HEK293T (cell line): ENCODE measurements at regions not wholly inside any gene's neighbourhood (a gene's known extent, or its start where the extent isn't known, plus 50 kb on each side); places are given as distances from the start of the nearest gene placed in this dataset.

Experiments
- CTCF ChIA-PET: fragments of 350-600 bp; formaldehyde crosslinking; extraction: SDS; loops from one replicate; lab custom pipeline; 2021; ENCODE audit warnings: antibody characterized with exemption, inconsistent platforms; lab: Yijun Ruan, JAX
- POLR2A ChIA-PET: fragments of 350-600 bp; formaldehyde crosslinking; extraction: SDS; loops from one replicate; lab custom pipeline; 2020; ENCODE audit warnings: antibody characterized with exemption, inconsistent platforms; lab: Yijun Ruan, JAX
- DNase-seq: peaks from one replicate; pipeline ENCODE4 v3.0.0; 2012; ENCODE audit warnings: mixed read lengths; ENCODE audit errors: extremely low spot score
- ARNT ChIP-seq: fragments of 450-650 bp; IDR thresholded peaks from 2 replicates; pipeline ENCODE4 v1.6.1; 2017; ENCODE audit warnings: mild to moderate bottlenecking
- BHLHE40 ChIP-seq: fragments of 450-650 bp; IDR thresholded peaks from 2 replicates; pipeline ENCODE4 v1.6.1; 2016; ENCODE audit warnings: mild to moderate bottlenecking, moderate library complexity, borderline replicate concordance
- CTBP1 ChIP-seq: fragments of 450-650 bp; IDR thresholded peaks from 2 replicates; pipeline ENCODE4 v1.6.1; 2016; ENCODE audit warnings: borderline replicate concordance
- ELF4 ChIP-seq: fragments of 450-650 bp; IDR thresholded peaks from 2 replicates; pipeline ENCODE4 v1.6.1; 2017; ENCODE audit warnings: antibody characterized with exemption
- FOXA1 ChIP-seq: fragments of 450-650 bp; IDR thresholded peaks from 2 replicates; pipeline ENCODE4 v1.6.1; 2016; ENCODE audit warnings: mild to moderate bottlenecking
- FOXK2 ChIP-seq: fragments of 450-650 bp; IDR thresholded peaks from 2 replicates; pipeline ENCODE4 v1.6.1; 2016; ENCODE audit warnings: mild to moderate bottlenecking
- FOXM1 ChIP-seq: fragments of 450-650 bp; IDR thresholded peaks from 2 replicates; pipeline ENCODE4 v1.6.1; 2017; ENCODE audit warnings: mild to moderate bottlenecking, borderline replicate concordance
- HDGF ChIP-seq: fragments of 450-650 bp; IDR thresholded peaks from 2 replicates; pipeline ENCODE4 v1.6.1; 2017; ENCODE audit warnings: antibody characterized with exemption, borderline replicate concordance
- L3MBTL2 ChIP-seq: fragments of 450-650 bp; conservative IDR thresholded peaks from 2 replicates; pipeline ENCODE4 v1.6.1; 2016; ENCODE audit warnings: mild to moderate bottlenecking
- LEF1 ChIP-seq: fragments of 450-650 bp; IDR thresholded peaks from 2 replicates; pipeline ENCODE4 v1.6.1; 2017; ENCODE audit warnings: mild to moderate bottlenecking, borderline replicate concordance
- NFRKB ChIP-seq: fragments of 450-650 bp; IDR thresholded peaks from 2 replicates; pipeline ENCODE4 v1.6.1; 2016; ENCODE audit warnings: mild to moderate bottlenecking, moderate library complexity
- SP1 ChIP-seq: fragments of 450-650 bp; IDR thresholded peaks from 2 replicates; pipeline ENCODE4 v1.6.1; 2017
- SUZ12 ChIP-seq: fragments of 450-650 bp; IDR thresholded peaks from 2 replicates; pipeline ENCODE4 v1.6.1; 2016; ENCODE audit warnings: mild to moderate bottlenecking
- TARDBP ChIP-seq: fragments of 450-650 bp; IDR thresholded peaks from 2 replicates; pipeline ENCODE4 v1.6.1; 2016
- ZNF384 ChIP-seq: fragments of 450-650 bp; IDR thresholded peaks from 2 replicates; pipeline ENCODE4 v1.6.1; 2016
- TF ChIP-seq, protein P1 (sequence below): fragments of 450-650 bp; IDR thresholded peaks from 2 replicates; pipeline ENCODE4 v1.6.1; 2016

- ChIA-PET POLR2A (no interaction called here), CTCF (no interaction called here)
- TF ChIP-seq FOXM1 = no peak
- TF ChIP-seq FOXK2 = no peak
- TF ChIP-seq HDGF = no peak
- no peak for TF ChIP-seq TARDBP
- TF ChIP-seq NFRKB = no peak
- no peak for TF ChIP-seq SUZ12
- no peak for TF ChIP-seq LEF1
- TF ChIP-seq CTBP1 = no peak
- TF ChIP-seq ELF4 = no peak
- no peak for TF ChIP-seq FOXA1
- TF ChIP-seq L3MBTL2 = no peak
- no peak for TF ChIP-seq ARNT
- DNase-seq = no peak
Measured at GRCh38 chr3:18585004-18585968, 160.1 kb upstream of the SATB1 start.

DNA sequence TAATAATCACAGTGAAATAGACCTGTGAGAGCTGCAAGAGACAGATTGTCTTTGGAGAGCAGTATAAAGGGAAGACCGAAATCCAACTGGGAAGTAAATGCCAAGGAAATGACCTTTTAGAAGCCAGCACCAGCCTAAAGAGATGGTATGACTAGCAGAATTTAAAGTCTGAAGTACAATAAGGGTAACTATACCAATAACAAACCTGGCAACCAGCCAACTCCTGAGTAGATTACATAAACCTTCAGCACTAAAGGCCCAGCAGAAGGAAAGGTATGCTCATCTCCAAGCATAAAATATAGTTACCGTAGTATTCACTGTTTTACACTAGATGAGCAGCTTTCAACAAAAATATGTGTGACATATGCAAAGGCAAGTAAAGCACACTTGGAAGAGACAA, 155.1 kb upstream of the SATB1 start:
- TF ChIP-seq L3MBTL2 (no peak), SP1 (no peak), NFRKB (no peak), LEF1 (no peak), CTBP1 (no peak), ELF4 (no peak), FOXA1 (no peak), BHLHE40 (no peak), ZNF384 (no peak), HDGF (no peak), SUZ12 (no peak), TARDBP (no peak), ARNT (no peak), FOXM1 (no peak)
- TF ChIP-seq, protein P1, sequence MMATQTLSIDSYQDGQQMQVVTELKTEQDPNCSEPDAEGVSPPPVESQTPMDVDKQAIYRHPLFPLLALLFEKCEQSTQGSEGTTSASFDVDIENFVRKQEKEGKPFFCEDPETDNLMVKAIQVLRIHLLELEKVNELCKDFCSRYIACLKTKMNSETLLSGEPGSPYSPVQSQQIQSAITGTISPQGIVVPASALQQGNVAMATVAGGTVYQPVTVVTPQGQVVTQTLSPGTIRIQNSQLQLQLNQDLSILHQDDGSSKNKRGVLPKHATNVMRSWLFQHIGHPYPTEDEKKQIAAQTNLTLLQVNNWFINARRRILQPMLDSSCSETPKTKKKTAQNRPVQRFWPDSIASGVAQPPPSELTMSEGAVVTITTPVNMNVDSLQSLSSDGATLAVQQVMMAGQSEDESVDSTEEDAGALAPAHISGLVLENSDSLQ = no peak
- POLR2A ChIA-PET = no interaction called here
- CTCF ChIA-PET = no interaction called here
- DNase-seq = no peak

DNA sequence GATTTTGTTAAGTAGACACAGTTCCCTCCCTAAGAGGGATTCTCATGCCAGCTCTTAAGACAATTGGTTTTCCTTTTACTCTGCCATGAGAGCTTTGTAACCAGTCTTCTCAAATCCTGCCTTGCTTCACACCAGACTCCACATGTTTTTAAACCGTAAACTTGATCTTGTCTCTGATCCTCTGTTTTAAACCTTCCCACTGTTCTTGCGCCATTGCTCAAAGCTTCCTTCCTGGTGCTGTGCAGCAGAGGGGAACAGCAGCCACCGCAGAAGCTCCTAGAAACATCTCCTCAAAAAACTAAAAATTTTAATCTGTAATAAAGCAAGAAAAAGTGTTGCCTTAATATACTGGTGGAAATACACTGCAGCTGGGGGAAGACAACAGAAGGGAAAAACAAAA, 154.5 kb upstream of the SATB1 start:
- TF ChIP-seq TARDBP (no peak), HDGF (no peak), SP1 (no peak), CTBP1 (no peak), ELF4 (no peak), FOXA1 (no peak), FOXK2 (no peak), FOXM1 (no peak), SUZ12 (no peak), L3MBTL2 (no peak), NFRKB (no peak), BHLHE40 (no peak), LEF1 (no peak), ARNT (no peak)
- TF ChIP-seq, protein P1 = no peak
- no peak for DNase-seq
- POLR2A ChIA-PET = no interaction called here
- CTCF ChIA-PET = interaction anchor here (0.6 kb wide), 1 partner anchor 9 kb away, joined by 4 read pairs; no protein-coding TSS in a partner anchor

- POLR2A ChIA-PET = no interaction called here
- no peak for DNase-seq
- CTCF ChIA-PET = no interaction called here
- TF ChIP-seq SUZ12 = no peak
- no peak for TF ChIP-seq ZNF384
- TF ChIP-seq ARNT = no peak
- no peak for TF ChIP-seq NFRKB
- TF ChIP-seq L3MBTL2 = no peak
- TF ChIP-seq CTBP1 = no peak
- TF ChIP-seq SP1 = no peak
- TF ChIP-seq FOXK2 = no peak
- TF ChIP-seq, protein P1 = no peak
- TF ChIP-seq LEF1 = no peak
- TF ChIP-seq FOXA1 = no peak
- TF ChIP-seq TARDBP = no peak
- TF ChIP-seq HDGF = no peak
- no peak for TF ChIP-seq ELF4
- TF ChIP-seq BHLHE40 = no peak
- TF ChIP-seq FOXM1 = no peak
Measured at GRCh38 chr3:18575573-18575972, 150.4 kb upstream of the SATB1 start.

DNA sequence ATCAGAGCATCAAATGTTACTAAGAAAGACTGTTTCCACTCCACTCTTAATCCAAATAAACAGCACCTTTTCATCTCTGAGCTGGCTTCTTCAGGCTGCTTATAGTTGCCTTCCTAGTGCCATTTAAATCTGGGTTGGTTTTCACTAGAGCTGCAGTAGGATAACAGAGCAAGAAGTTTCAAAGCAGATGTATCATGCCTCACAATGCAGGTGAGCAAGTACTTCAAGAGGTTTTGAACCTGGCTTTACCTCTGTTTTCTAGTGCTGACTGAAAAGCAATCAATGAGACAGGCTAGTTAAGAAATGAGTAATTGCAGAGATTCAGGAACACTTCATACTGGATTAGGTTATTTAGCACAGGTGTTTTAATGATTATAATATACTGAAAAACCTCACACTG, 147.7 kb upstream of the SATB1 start:
- CTCF ChIA-PET = no interaction called here
- POLR2A ChIA-PET = no interaction called here
- TF ChIP-seq SP1 (no peak), L3MBTL2 (no peak), ZNF384 (no peak), SUZ12 (no peak), NFRKB (no peak), LEF1 (no peak), CTBP1 (no peak), FOXK2 (no peak), BHLHE40 (no peak)
- DNase-seq = no peak

GRCh38 chr3:18567293-18567692, 142.2 kb upstream of the SATB1 start:
- CTCF ChIA-PET = no interaction called here
- DNase-seq = no peak
- POLR2A ChIA-PET = no interaction called here
- TF ChIP-seq BHLHE40 (no peak), ARNT (no peak), HDGF (no peak), FOXM1 (no peak), TARDBP (no peak), FOXA1 (no peak), NFRKB (no peak), SP1 (no peak)
